ENCODE measurements at regions not wholly inside any gene's neighbourhood (a gene's known extent, or its start where the extent isn't known, plus 50 kb on each side); places are given as distances from the start of the nearest gene placed in this dataset.

DNA sequence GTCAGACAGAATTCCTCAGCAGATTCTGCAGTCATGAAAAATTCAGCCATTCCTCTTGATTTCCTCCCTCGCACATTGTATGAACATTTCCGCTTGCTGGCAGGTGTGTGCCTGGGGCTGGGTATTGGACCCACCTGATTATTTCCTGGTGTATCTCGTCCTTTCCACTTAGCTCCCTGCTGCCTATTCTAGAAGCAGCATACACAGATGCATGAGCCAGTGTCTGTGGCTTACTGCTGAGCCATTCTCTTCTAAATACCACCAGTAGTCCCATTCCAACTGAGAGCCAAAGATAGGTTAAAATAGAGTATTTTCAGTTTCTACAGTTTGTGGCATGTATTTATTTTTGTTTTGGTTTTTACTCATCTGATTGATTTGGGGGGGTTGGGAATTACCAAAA, 270.1 kb upstream of the AKR1E2 start:
- TF ChIP-seq, protein P1, sequence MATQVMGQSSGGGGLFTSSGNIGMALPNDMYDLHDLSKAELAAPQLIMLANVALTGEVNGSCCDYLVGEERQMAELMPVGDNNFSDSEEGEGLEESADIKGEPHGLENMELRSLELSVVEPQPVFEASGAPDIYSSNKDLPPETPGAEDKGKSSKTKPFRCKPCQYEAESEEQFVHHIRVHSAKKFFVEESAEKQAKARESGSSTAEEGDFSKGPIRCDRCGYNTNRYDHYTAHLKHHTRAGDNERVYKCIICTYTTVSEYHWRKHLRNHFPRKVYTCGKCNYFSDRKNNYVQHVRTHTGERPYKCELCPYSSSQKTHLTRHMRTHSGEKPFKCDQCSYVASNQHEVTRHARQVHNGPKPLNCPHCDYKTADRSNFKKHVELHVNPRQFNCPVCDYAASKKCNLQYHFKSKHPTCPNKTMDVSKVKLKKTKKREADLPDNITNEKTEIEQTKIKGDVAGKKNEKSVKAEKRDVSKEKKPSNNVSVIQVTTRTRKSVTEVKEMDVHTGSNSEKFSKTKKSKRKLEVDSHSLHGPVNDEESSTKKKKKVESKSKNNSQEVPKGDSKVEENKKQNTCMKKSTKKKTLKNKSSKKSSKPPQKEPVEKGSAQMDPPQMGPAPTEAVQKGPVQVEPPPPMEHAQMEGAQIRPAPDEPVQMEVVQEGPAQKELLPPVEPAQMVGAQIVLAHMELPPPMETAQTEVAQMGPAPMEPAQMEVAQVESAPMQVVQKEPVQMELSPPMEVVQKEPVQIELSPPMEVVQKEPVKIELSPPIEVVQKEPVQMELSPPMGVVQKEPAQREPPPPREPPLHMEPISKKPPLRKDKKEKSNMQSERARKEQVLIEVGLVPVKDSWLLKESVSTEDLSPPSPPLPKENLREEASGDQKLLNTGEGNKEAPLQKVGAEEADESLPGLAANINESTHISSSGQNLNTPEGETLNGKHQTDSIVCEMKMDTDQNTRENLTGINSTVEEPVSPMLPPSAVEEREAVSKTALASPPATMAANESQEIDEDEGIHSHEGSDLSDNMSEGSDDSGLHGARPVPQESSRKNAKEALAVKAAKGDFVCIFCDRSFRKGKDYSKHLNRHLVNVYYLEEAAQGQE (tag by site-specific recombination; IDR thresholded peaks at IDR 0.05), result no peak
- TF ChIP-seq ZSCAN16 (tag by site-specific recombination; IDR thresholded peaks at IDR 0.05) (no peak), ZNF501 (tag by site-specific recombination; IDR thresholded peaks at IDR 0.05) (no peak), ZNF394 (tag by site-specific recombination; IDR thresholded peaks at IDR 0.05; ENCODE audit: borderline replicate concordance) (no peak), GFI1B (tag by site-specific recombination; IDR thresholded peaks at IDR 0.05) (no peak)
- TF ChIP-seq, protein P2, sequence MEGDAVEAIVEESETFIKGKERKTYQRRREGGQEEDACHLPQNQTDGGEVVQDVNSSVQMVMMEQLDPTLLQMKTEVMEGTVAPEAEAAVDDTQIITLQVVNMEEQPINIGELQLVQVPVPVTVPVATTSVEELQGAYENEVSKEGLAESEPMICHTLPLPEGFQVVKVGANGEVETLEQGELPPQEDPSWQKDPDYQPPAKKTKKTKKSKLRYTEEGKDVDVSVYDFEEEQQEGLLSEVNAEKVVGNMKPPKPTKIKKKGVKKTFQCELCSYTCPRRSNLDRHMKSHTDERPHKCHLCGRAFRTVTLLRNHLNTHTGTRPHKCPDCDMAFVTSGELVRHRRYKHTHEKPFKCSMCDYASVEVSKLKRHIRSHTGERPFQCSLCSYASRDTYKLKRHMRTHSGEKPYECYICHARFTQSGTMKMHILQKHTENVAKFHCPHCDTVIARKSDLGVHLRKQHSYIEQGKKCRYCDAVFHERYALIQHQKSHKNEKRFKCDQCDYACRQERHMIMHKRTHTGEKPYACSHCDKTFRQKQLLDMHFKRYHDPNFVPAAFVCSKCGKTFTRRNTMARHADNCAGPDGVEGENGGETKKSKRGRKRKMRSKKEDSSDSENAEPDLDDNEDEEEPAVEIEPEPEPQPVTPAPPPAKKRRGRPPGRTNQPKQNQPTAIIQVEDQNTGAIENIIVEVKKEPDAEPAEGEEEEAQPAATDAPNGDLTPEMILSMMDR (tag by site-specific recombination; IDR thresholded peaks at IDR 0.05), result no peak
